ENCODE measurements at regions not wholly inside any gene's neighbourhood (a gene's known extent, or its start where the extent isn't known, plus 50 kb on each side); places are given as distances from the start of the nearest gene placed in this dataset.

- H4K5ac ChIP-seq (ENCODE audit: low read length) = no peak overlapping the region
- no peak overlapping the region for H3K18ac ChIP-seq (ENCODE audit: low read length)
- no peak overlapping the region for H3K23ac ChIP-seq (ENCODE audit: low read length)
- H3K79me1 ChIP-seq (ENCODE audit: low read length) = no peaks in the 10 kb centered on the region
- no peak overlapping the region for H3K4me2 ChIP-seq (ENCODE audit: low read length)
- H3K79me2 ChIP-seq (ENCODE audit: control insufficient read depth, insufficient read depth, low read length) = no peaks in the 10 kb centered on the region
- H2BK120ac ChIP-seq (ENCODE audit: low read depth, low read length) = no peak overlapping the region
- WGBS (ENCODE audit: extremely low coverage, insufficient coverage, low lambda C conversion rate) = no CpG with 5 or more reads among the region's 1 CpG
- no peaks in the 10 kb centered on the region for H3K27me3 ChIP-seq (ENCODE audit: insufficient read depth, low read length, poor library complexity)
- no peak for DNase-seq
- H4K8ac ChIP-seq (ENCODE audit: low read depth, low read length) = no peak overlapping the region
- H3K4me1 ChIP-seq (ENCODE audit: control insufficient read depth, low read depth, low read length) = no peaks in the 10 kb centered on the region
- H2BK15ac ChIP-seq (replicated peaks; ENCODE audit: low read depth) = no peak overlapping the region
- no peak overlapping the region for H2BK5ac ChIP-seq (ENCODE audit: low read length)
- H3K9ac ChIP-seq (ENCODE audit: low read length) = no peak overlapping the region
- H3K56ac ChIP-seq (ENCODE audit: low read length) = no peak overlapping the region
- no peak overlapping the region for H3K27ac ChIP-seq (ENCODE audit: low read depth, low read length)
- no peak overlapping the region for H3K4ac ChIP-seq (ENCODE audit: low read depth, low read length)
- no peak overlapping the region for H2AK5ac ChIP-seq (ENCODE audit: low read length)
- no peak overlapping the region for H3K4me3 ChIP-seq (ENCODE audit: low read length)
- no peaks in the 10 kb centered on the region for H3K36me3 ChIP-seq (ENCODE audit: control insufficient read depth, insufficient read depth, low read length)
Measured at GRCh38 chrX:34770511-34770910, 113.4 kb upstream of the TMEM47 start.

- no peak for DNase-seq
- WGBS (ENCODE audit: extremely low coverage, insufficient coverage, low lambda C conversion rate) = no CpG with 5 or more reads among the region's 2 CpGs
- H4K5ac ChIP-seq (ENCODE audit: low read length) = no peak overlapping the region
- H3K36me3 ChIP-seq (ENCODE audit: control insufficient read depth, insufficient read depth, low read length) = no peaks in the 10 kb centered on the region
- no peaks in the 10 kb centered on the region for H3K79me2 ChIP-seq (ENCODE audit: control insufficient read depth, insufficient read depth, low read length)
- H3K4me2 ChIP-seq (ENCODE audit: low read length) = no peak overlapping the region
- H2BK120ac ChIP-seq (ENCODE audit: low read depth, low read length) = no peak overlapping the region
- no peak overlapping the region for H3K56ac ChIP-seq (ENCODE audit: low read length)
- no peak overlapping the region for H2BK5ac ChIP-seq (ENCODE audit: low read length)
- H3K18ac ChIP-seq (ENCODE audit: low read length) = no peak overlapping the region
- H4K8ac ChIP-seq (ENCODE audit: low read depth, low read length) = no peak overlapping the region
- H3K4me3 ChIP-seq (ENCODE audit: low read length) = no peak overlapping the region
- H3K79me1 ChIP-seq (ENCODE audit: low read length) = no peaks in the 10 kb centered on the region
- no peaks in the 10 kb centered on the region for H3K27me3 ChIP-seq (ENCODE audit: insufficient read depth, low read length, poor library complexity)
- H2AK5ac ChIP-seq (ENCODE audit: low read length) = no peak overlapping the region
- H3K23ac ChIP-seq (ENCODE audit: low read length) = no peak overlapping the region
- H3K9ac ChIP-seq (ENCODE audit: low read length) = no peak overlapping the region
- no peak overlapping the region for H3K4ac ChIP-seq (ENCODE audit: low read depth, low read length)
- H2BK15ac ChIP-seq (replicated peaks; ENCODE audit: low read depth) = no peak overlapping the region
- no peak overlapping the region for H3K27ac ChIP-seq (ENCODE audit: low read depth, low read length)
- H3K4me1 ChIP-seq (ENCODE audit: control insufficient read depth, low read depth, low read length) = no peaks in the 10 kb centered on the region
Measured at GRCh38 chrX:34778916-34779315, 121.8 kb upstream of the TMEM47 start.

GRCh38 chrX:34790026-34790425 lies 132.9 kb upstream of the TMEM47 start:
- Histone ChIP-seq H3K79me2 (ENCODE audit: control insufficient read depth, insufficient read depth, low read length) (no peaks in the 10 kb centered on the region), H3K27ac (ENCODE audit: low read depth, low read length) (no peak overlapping the region), H3K23ac (ENCODE audit: low read length) (no peak overlapping the region), H2BK5ac (ENCODE audit: low read length) (no peak overlapping the region), H3K56ac (ENCODE audit: low read length) (no peak overlapping the region), H3K27me3 (ENCODE audit: insufficient read depth, low read length, poor library complexity) (no peaks in the 10 kb centered on the region), H3K4me1 (ENCODE audit: control insufficient read depth, low read depth, low read length) (no peaks in the 10 kb centered on the region), H2BK15ac (replicated peaks; ENCODE audit: low read depth) (no peak overlapping the region), H3K9ac (ENCODE audit: low read length) (no peak overlapping the region), H3K18ac (ENCODE audit: low read length) (no peak overlapping the region), H2AK5ac (ENCODE audit: low read length) (no peak overlapping the region), H4K8ac (ENCODE audit: low read depth, low read length) (no peak overlapping the region), H4K5ac (ENCODE audit: low read length) (no peak overlapping the region), H3K4me3 (ENCODE audit: low read length) (no peak overlapping the region), H3K4ac (ENCODE audit: low read depth, low read length) (no peak overlapping the region), H3K36me3 (ENCODE audit: control insufficient read depth, insufficient read depth, low read length) (no peaks in the 10 kb centered on the region), H3K79me1 (ENCODE audit: low read length) (no peaks in the 10 kb centered on the region), H3K4me2 (ENCODE audit: low read length) (no peak overlapping the region), H2BK120ac (ENCODE audit: low read depth, low read length) (no peak overlapping the region)
- no peak for DNase-seq
- WGBS (ENCODE audit: extremely low coverage, insufficient coverage, low lambda C conversion rate) = no CpG with 5 or more reads among the region's 1 CpG

GRCh38 chrX:34805951-34806350 lies 136.6 kb upstream of the FAM47B start:
- no peak overlapping the region for H3K23ac ChIP-seq (ENCODE audit: low read length)
- H3K4me3 ChIP-seq (ENCODE audit: low read length) = no peak overlapping the region
- no CpG with 5 or more reads among the region's 3 CpGs for WGBS (ENCODE audit: extremely low coverage, insufficient coverage, low lambda C conversion rate)
- no peak overlapping the region for H4K8ac ChIP-seq (ENCODE audit: low read depth, low read length)
- no peak overlapping the region for H2BK15ac ChIP-seq (replicated peaks; ENCODE audit: low read depth)
- no peaks in the 10 kb centered on the region for H3K4me1 ChIP-seq (ENCODE audit: control insufficient read depth, low read depth, low read length)
- H3K4me2 ChIP-seq (ENCODE audit: low read length) = no peak overlapping the region
- H3K27ac ChIP-seq (ENCODE audit: low read depth, low read length) = no peak overlapping the region
- no peak overlapping the region for H2AK5ac ChIP-seq (ENCODE audit: low read length)
- H3K79me1 ChIP-seq (ENCODE audit: low read length) = no peaks in the 10 kb centered on the region
- H3K27me3 ChIP-seq (ENCODE audit: insufficient read depth, low read length, poor library complexity) = no peaks in the 10 kb centered on the region
- H3K9ac ChIP-seq (ENCODE audit: low read length) = no peak overlapping the region
- no peak overlapping the region for H2BK120ac ChIP-seq (ENCODE audit: low read depth, low read length)
- no peaks in the 10 kb centered on the region for H3K36me3 ChIP-seq (ENCODE audit: control insufficient read depth, insufficient read depth, low read length)
- no peak overlapping the region for H3K56ac ChIP-seq (ENCODE audit: low read length)
- H4K5ac ChIP-seq (ENCODE audit: low read length) = no peak overlapping the region
- no peak for DNase-seq
- no peak overlapping the region for H2BK5ac ChIP-seq (ENCODE audit: low read length)
- H3K79me2 ChIP-seq (ENCODE audit: control insufficient read depth, insufficient read depth, low read length) = no peaks in the 10 kb centered on the region
- no peak overlapping the region for H3K4ac ChIP-seq (ENCODE audit: low read depth, low read length)
- no peak overlapping the region for H3K18ac ChIP-seq (ENCODE audit: low read length)

GRCh38 chrX:34809096-34809495 lies 133.5 kb upstream of the FAM47B start:
- DNase-seq = no peak
- no peak overlapping the region for H3K27ac ChIP-seq (ENCODE audit: low read depth, low read length)
- no peak overlapping the region for H3K23ac ChIP-seq (ENCODE audit: low read length)
- H3K36me3 ChIP-seq (ENCODE audit: control insufficient read depth, insufficient read depth, low read length) = no peaks in the 10 kb centered on the region
- H3K4me1 ChIP-seq (ENCODE audit: control insufficient read depth, low read depth, low read length) = no peaks in the 10 kb centered on the region
- H3K4me3 ChIP-seq (ENCODE audit: low read length) = no peak overlapping the region
- no peak overlapping the region for H3K18ac ChIP-seq (ENCODE audit: low read length)
- H3K9ac ChIP-seq (ENCODE audit: low read length) = no peak overlapping the region
- H3K27me3 ChIP-seq (ENCODE audit: insufficient read depth, low read length, poor library complexity) = no peaks in the 10 kb centered on the region
- no CpG with 5 or more reads among the region's 5 CpGs for WGBS (ENCODE audit: extremely low coverage, insufficient coverage, low lambda C conversion rate)
- no peak overlapping the region for H4K5ac ChIP-seq (ENCODE audit: low read length)
- no peak overlapping the region for H3K4ac ChIP-seq (ENCODE audit: low read depth, low read length)
- H2AK5ac ChIP-seq (ENCODE audit: low read length) = no peak overlapping the region
- H2BK5ac ChIP-seq (ENCODE audit: low read length) = no peak overlapping the region
- H2BK120ac ChIP-seq (ENCODE audit: low read depth, low read length) = no peak overlapping the region
- no peaks in the 10 kb centered on the region for H3K79me2 ChIP-seq (ENCODE audit: control insufficient read depth, insufficient read depth, low read length)
- no peak overlapping the region for H2BK15ac ChIP-seq (replicated peaks; ENCODE audit: low read depth)
- no peak overlapping the region for H3K4me2 ChIP-seq (ENCODE audit: low read length)
- H4K8ac ChIP-seq (ENCODE audit: low read depth, low read length) = no peak overlapping the region
- no peak overlapping the region for H3K56ac ChIP-seq (ENCODE audit: low read length)
- H3K79me1 ChIP-seq (ENCODE audit: low read length) = no peaks in the 10 kb centered on the region

GRCh38 chrX:34810364-34810763 lies 132.2 kb upstream of the FAM47B start:
- Histone ChIP-seq H3K79me2 (ENCODE audit: control insufficient read depth, insufficient read depth, low read length) (no peaks in the 10 kb centered on the region), H3K36me3 (ENCODE audit: control insufficient read depth, insufficient read depth, low read length) (no peaks in the 10 kb centered on the region), H2BK15ac (replicated peaks; ENCODE audit: low read depth) (no peak overlapping the region), H4K5ac (ENCODE audit: low read length) (no peak overlapping the region), H3K56ac (ENCODE audit: low read length) (no peak overlapping the region), H3K4me3 (ENCODE audit: low read length) (no peak overlapping the region), H2AK5ac (ENCODE audit: low read length) (no peak overlapping the region), H2BK120ac (ENCODE audit: low read depth, low read length) (no peak overlapping the region), H3K23ac (ENCODE audit: low read length) (no peak overlapping the region), H2BK5ac (ENCODE audit: low read length) (no peak overlapping the region), H3K79me1 (ENCODE audit: low read length) (no peaks in the 10 kb centered on the region), H3K4ac (ENCODE audit: low read depth, low read length) (no peak overlapping the region), H3K4me2 (ENCODE audit: low read length) (no peak overlapping the region), H3K27ac (ENCODE audit: low read depth, low read length) (no peak overlapping the region), H4K8ac (ENCODE audit: low read depth, low read length) (no peak overlapping the region), H3K9ac (ENCODE audit: low read length) (no peak overlapping the region), H3K18ac (ENCODE audit: low read length) (no peak overlapping the region), H3K4me1 (ENCODE audit: control insufficient read depth, low read depth, low read length) (no peaks in the 10 kb centered on the region), H3K27me3 (ENCODE audit: insufficient read depth, low read length, poor library complexity) (no peaks in the 10 kb centered on the region)
- no peak for DNase-seq
- no CpG with 5 or more reads among the region's 2 CpGs for WGBS (ENCODE audit: extremely low coverage, insufficient coverage, low lambda C conversion rate)
